Neural progenitor cell (in vitro differentiated cells): ENCODE measurements at regions not wholly inside any gene's neighbourhood (a gene's known extent, or its start where the extent isn't known, plus 50 kb on each side); places are given as distances from the start of the nearest gene placed in this dataset.

Source experiments
- DNase-seq: peaks from one replicate; pipeline ENCODE4 v3.0.0-alpha.2; 2016; ENCODE audit warnings: low spot score
- H2AFZ ChIP-seq: fragments of 200-600 bp; sonication (generic); replicated peaks from 2 replicates; pipeline ENCODE4 v1.6.1; 2016; ENCODE audit warnings: antibody characterized with exemption
- H3F3A ChIP-seq: fragments of 200-600 bp; sonication (generic); 2 replicates; pipeline ENCODE4 v1.6.1; 2016; ENCODE audit warnings: antibody characterized with exemption, low read depth
- H3K27ac ChIP-seq: fragments of 200-600 bp; sonication (generic); 2 replicates; pipeline ENCODE4 v1.5.1; 2016; ENCODE audit warnings: mild to moderate bottlenecking
- H3K27me3 ChIP-seq: fragments of 200-600 bp; sonication (generic); 2 replicates; pipeline ENCODE4 v1.6.1; 2016; ENCODE audit warnings: mild to moderate bottlenecking, moderate library complexity
- H3K36me3 ChIP-seq: fragments of 200-600 bp; sonication (generic); 2 replicates; pipeline ENCODE4 v1.5.1; 2016
- H3K4me1 ChIP-seq: fragments of 200-600 bp; sonication (generic); 2 replicates; pipeline ENCODE4 v1.6.1; 2016; ENCODE audit warnings: mixed run types
- H3K4me2 ChIP-seq: fragments of 200-600 bp; sonication (generic); 2 replicates; pipeline ENCODE4 v1.6.1; 2016
- H3K4me3 ChIP-seq: fragments of 200-600 bp; sonication (generic); 2 replicates; pipeline ENCODE4 v1.5.1; 2016
- H3K79me2 ChIP-seq: fragments of 200-600 bp; sonication (generic); 2 replicates; pipeline ENCODE4 v1.6.1; 2016; ENCODE audit warnings: low read depth
- H3K9ac ChIP-seq: fragments of 200-600 bp; sonication (generic); 2 replicates; pipeline ENCODE4 v1.6.1; 2016
- H3K9me3 ChIP-seq: fragments of 200-600 bp; sonication (generic); 2 replicates; pipeline ENCODE4 v1.5.1; 2016; ENCODE audit warnings: low read depth
- H4K20me1 ChIP-seq: fragments of 200-600 bp; sonication (generic); 2 replicates; pipeline ENCODE4 v1.6.1; 2016; ENCODE audit warnings: low read depth
- H3K27ac Mint-ChIP-seq: 3 replicates; pipeline ENCODE4 v1.8.0; 2021; ENCODE audit warnings: mixed read lengths
- H3K27me3 Mint-ChIP-seq: 2 replicates; pipeline ENCODE4 v1.8.0; 2022; ENCODE audit warnings: low read depth, mild to moderate bottlenecking, inconsistent platforms, moderate library complexity, mixed read lengths; ENCODE audit not compliant: insufficient read depth
- H3K36me3 Mint-ChIP-seq: 3 replicates; pipeline ENCODE4 v1.8.0; 2021; ENCODE audit warnings: mixed read lengths
- H3K4me1 Mint-ChIP-seq: 3 replicates; pipeline ENCODE4 v1.8.0; 2021; ENCODE audit warnings: mixed read lengths
- H3K4me3 Mint-ChIP-seq: 3 replicates; pipeline ENCODE4 v1.8.0; 2021; ENCODE audit warnings: mild to moderate bottlenecking, moderate library complexity, mixed read lengths
- H3K9me3 Mint-ChIP-seq: 3 replicates; pipeline ENCODE4 v1.8.0; 2020; ENCODE audit warnings: mixed read lengths
- CTCF ChIP-seq: fragments of 200-600 bp; sonication (generic); IDR thresholded peaks from 2 replicates; pipeline ENCODE4 v1.5.1; 2017; ENCODE audit warnings: antibody characterized with exemption, mild to moderate bottlenecking
- EZH2 ChIP-seq: fragments of 200-600 bp; sonication (generic); IDR thresholded peaks from 2 replicates; pipeline ENCODE4 v1.6.1; 2017; ENCODE audit warnings: antibody characterized with exemption, mild to moderate bottlenecking, moderate library complexity
- EZH2phosphoT487 ChIP-seq: fragments of 200-600 bp; sonication (generic); IDR thresholded peaks from 2 replicates; pipeline ENCODE4 v1.6.1; 2017; ENCODE audit warnings: antibody characterized with exemption

DNA sequence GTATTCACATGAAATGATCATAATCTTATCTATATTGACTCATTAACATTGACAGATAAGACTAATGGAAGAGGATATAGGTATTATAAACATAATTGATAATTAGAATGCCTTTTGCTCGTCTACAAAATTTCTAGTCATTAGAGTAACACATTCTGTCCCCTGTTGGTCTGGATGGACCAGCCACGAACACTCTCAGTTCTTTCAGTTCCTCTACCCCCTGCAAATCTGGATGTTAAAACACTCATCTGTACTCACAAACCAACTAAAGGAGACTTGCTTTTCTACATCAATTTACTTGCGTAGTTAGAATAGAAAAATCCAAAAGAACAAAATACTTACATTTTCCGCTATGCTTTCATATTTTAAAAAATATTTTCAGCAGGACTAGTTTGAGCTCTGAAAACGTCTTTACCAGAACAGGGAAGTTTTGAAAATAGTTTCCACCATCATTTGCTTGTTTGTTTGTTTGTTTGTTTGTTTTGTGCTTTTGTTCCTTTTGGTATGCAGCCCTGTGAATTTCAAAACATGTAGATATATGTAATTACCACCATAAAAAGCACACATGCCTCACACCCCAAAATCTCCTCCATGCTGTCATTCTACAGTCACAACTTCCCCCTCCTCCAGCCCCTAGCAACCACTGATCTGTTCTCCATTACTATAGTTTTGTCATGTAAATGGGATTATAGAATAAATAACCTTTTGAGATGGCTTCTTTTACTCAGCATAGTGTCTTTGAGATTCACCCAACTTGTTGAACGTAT is 103.8 kb downstream of the FZD1 start:
- Histone ChIP-seq H3K4me2 (no peak overlapping the region), H3K9me3 (no peaks in the 10 kb centered on the region), H3K36me3 (no peaks in the 10 kb centered on the region), H3K9ac (no peak overlapping the region), H3K4me3 (no peak overlapping the region), H3K79me2 (no peaks in the 10 kb centered on the region), H3F3A (no peaks in the 10 kb centered on the region), H3K27me3 (peaks cover 2% of the 10 kb centered on the region), H3K27ac (no peak overlapping the region), H3K4me1 (peaks cover 7% of the 10 kb centered on the region), H4K20me1 (no peaks in the 10 kb centered on the region), H2AFZ (no peak overlapping the region)
- H3K4me3 Mint-ChIP-seq: no peak overlapping the region
- no peaks in the 10 kb centered on the region for H3K9me3 Mint-ChIP-seq
- H3K27ac Mint-ChIP-seq: no peak overlapping the region
- no peak for DNase-seq
- no peaks in the 10 kb centered on the region for H3K36me3 Mint-ChIP-seq
- H3K27me3 Mint-ChIP-seq: peaks cover 2% of the 10 kb centered on the region
- TF ChIP-seq CTCF (no peak), EZH2phosphoT487 (no peak), EZH2 (no peak)
- peaks cover 13% of the 10 kb centered on the region for H3K4me1 Mint-ChIP-seq

DNA sequence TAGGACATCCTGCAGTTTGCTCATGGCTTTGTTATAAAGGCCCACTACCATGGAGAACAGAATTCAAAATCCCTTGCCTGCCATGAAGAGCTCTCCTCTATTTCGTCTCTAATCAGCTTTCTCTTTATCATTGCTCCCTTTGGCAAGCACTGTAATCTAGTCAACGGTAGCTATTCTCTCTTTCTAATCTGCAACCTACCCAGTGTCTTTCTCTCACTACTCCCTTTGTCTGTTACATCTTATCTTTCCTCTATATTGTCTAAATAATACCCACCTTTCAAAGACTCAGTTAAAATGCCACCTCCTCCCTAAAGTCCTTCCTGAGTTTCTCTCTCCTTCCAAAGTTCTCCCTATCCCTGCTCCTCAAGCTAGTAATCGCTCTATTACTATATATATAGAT is 108.1 kb downstream of the FZD1 start:
- Histone ChIP-seq H3K36me3 (no peaks in the 10 kb centered on the region), H3K79me2 (no peaks in the 10 kb centered on the region), H3K4me2 (no peak overlapping the region), H2AFZ (no peak overlapping the region), H3K9ac (no peak overlapping the region), H3K27me3 (no peaks in the 10 kb centered on the region), H3K9me3 (no peaks in the 10 kb centered on the region), H4K20me1 (no peaks in the 10 kb centered on the region), H3K27ac (no peak overlapping the region), H3K4me1 (peaks cover 7% of the 10 kb centered on the region), H3K4me3 (no peak overlapping the region), H3F3A (no peaks in the 10 kb centered on the region)
- peaks cover 2% of the 10 kb centered on the region for H3K27me3 Mint-ChIP-seq
- no peaks in the 10 kb centered on the region for H3K36me3 Mint-ChIP-seq
- no peak overlapping the region for H3K27ac Mint-ChIP-seq
- no peaks in the 10 kb centered on the region for H3K9me3 Mint-ChIP-seq
- peaks cover 27% of the 10 kb centered on the region for H3K4me1 Mint-ChIP-seq
- peak; percentile 63 for TF ChIP-seq EZH2phosphoT487
- TF ChIP-seq CTCF: no peak
- TF ChIP-seq EZH2: no peak
- DNase-seq: peak; percentile 6
- H3K4me3 Mint-ChIP-seq: no peak overlapping the region

DNA sequence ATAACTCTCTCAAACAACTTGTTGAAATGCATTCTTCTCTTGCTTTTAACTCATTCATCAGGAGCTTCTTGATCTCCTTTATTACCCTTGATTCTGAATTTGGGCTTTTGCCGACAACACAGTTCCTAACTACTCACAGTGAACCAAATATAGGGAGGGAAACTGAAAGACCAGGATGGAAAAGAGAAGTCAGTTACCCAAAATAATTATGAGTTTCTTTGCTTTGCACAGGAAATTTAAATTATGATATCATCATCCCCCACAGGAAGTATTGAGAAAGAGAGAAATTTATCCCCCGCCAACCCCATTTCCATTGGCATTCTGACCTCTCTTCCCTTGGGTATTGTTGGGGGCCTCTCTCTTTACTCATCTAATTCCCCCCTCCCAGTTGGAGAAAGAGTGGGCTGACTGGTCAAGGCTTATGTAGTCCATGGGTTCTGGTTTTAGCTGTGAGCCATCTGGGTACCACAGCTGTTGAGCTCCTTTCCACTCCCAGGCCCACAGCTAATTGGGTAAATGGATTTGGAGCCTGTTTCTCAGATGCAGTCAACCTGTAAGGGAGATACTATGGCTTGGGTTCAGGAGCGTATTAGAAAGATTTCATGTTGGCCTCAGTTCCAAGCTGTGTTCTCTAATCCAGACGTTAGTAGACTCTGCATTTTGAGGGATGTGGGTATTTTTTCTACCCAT is 109.0 kb downstream of the FZD1 start:
- H3K4me3 ChIP-seq: no peak overlapping the region
- peaks cover 4% of the 10 kb centered on the region for H3K4me1 ChIP-seq
- H2AFZ ChIP-seq: no peak overlapping the region
- no peak for DNase-seq
- H3K27me3 Mint-ChIP-seq: peaks cover 2% of the 10 kb centered on the region
- no peaks in the 10 kb centered on the region for H3K27me3 ChIP-seq
- no peak overlapping the region for H3K9ac ChIP-seq
- TF ChIP-seq CTCF: no peak
- no peak for TF ChIP-seq EZH2phosphoT487
- no peak for TF ChIP-seq EZH2
- H3K4me1 Mint-ChIP-seq: peaks cover 22% of the 10 kb centered on the region
- H3K4me3 Mint-ChIP-seq: no peak overlapping the region
- no peaks in the 10 kb centered on the region for H3K36me3 ChIP-seq
- H3K9me3 ChIP-seq: no peaks in the 10 kb centered on the region
- H3K36me3 Mint-ChIP-seq: no peaks in the 10 kb centered on the region
- no peaks in the 10 kb centered on the region for H3K9me3 Mint-ChIP-seq
- H3F3A ChIP-seq: no peaks in the 10 kb centered on the region
- H3K27ac Mint-ChIP-seq: no peak overlapping the region
- H3K4me2 ChIP-seq: no peak overlapping the region
- H3K79me2 ChIP-seq: no peaks in the 10 kb centered on the region
- no peak overlapping the region for H3K27ac ChIP-seq
- no peaks in the 10 kb centered on the region for H4K20me1 ChIP-seq
